Mucosa of rectum (tissue), 2 donors: ENCODE measurements at regions not wholly inside any gene's neighbourhood (a gene's known extent, or its start where the extent isn't known, plus 50 kb on each side); places are given as distances from the start of the nearest gene placed in this dataset.

Source experiments
- H3K27ac ChIP-seq, 2 donors: one replicate each; pipeline ENCODE4 v1.7.0; 2013; ENCODE audit warnings: inconsistent platforms in 2 of 2, low read depth in 2 of 2, low read length in 2 of 2
- H3K27me3 ChIP-seq, 2 donors: one replicate each; pipeline ENCODE4 v1.7.0; 2013; ENCODE audit warnings: low read length in 2 of 2; ENCODE audit not compliant: control insufficient read depth in 2 of 2, insufficient read depth in 2 of 2
- H3K36me3 ChIP-seq, 2 donors: one replicate each; pipeline ENCODE4 v1.7.0; 2013; ENCODE audit warnings: low read length in 2 of 2; ENCODE audit not compliant: control insufficient read depth in 2 of 2, insufficient read depth in 2 of 2
- H3K4me1 ChIP-seq, 2 donors: one replicate each; pipeline ENCODE4 v1.7.0; 2013; ENCODE audit warnings: low read length in 2 of 2, mild to moderate bottlenecking in 1 of 2; ENCODE audit not compliant: control insufficient read depth in 2 of 2, insufficient read depth in 2 of 2
- H3K4me3 ChIP-seq, 2 donors: one replicate each; pipeline ENCODE4 v1.7.0; 2013; ENCODE audit warnings: low read length in 2 of 2
- H3K9ac ChIP-seq, 2 donors: one replicate each; pipeline ENCODE4 v1.7.0; 2013; ENCODE audit warnings: low read length in 2 of 2, low read depth in 1 of 2, mild to moderate bottlenecking in 1 of 2
- H3K9me3 ChIP-seq, 2 donors: one replicate each; pipeline ENCODE4 v1.7.0; 2013; ENCODE audit warnings: low read length in 2 of 2; ENCODE audit not compliant: control insufficient read depth in 2 of 2
- donor health status: healthy.
- donor health status: Normal muscosa, but diverticular disease.

DNA sequence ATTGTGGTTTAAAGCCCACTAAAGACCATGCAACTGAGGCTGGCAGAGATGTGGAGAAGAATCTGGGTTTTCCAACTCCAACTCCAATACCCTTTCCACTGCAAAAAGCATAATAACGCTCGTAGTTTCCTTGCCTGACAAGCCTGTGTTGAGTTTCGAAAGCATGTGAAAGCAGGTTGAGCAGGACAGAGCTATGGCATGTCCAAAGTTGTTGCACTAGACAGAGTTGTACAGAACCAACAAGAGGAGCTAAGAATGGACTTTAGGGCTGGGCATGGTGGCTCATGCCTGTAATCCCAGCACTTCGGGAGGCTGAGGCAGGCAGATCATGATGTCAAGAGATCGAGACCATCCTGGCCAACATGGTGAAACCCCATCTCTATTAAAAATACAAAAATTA lies 572.0 kb upstream of the TBX3 start:
- H3K4me3 ChIP-seq = no peak overlapping the region
- H3K9me3 ChIP-seq = no peaks in the 10 kb centered on the region
- no peaks in the 10 kb centered on the region for H3K36me3 ChIP-seq
- H3K9ac ChIP-seq = no peak overlapping the region
- peaks cover 14 to 22% of the 10 kb centered on the region in 2 donors for H3K4me1 ChIP-seq
- no peaks in the 10 kb centered on the region for H3K27me3 ChIP-seq
- H3K27ac ChIP-seq = no peak overlapping the region

DNA sequence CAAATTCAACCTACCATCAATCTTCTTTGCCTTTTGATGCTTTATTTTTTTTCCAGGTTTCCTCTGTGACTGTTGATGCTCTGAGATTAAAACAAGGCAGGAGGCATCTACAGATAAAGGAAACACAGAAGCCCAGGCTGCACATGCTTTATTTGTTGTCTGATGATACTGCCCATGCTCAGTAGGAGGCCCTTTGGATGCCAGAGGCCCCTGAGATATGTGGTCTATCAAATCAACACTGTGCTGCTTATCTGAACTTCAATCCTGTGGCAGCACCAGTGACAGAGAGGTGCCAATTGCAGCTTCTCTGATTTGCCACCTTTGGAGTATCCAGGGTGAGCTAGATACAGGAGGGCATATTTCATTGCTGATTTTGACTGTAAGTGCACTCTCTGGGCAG lies 571.3 kb upstream of the TBX3 start:
- Histone ChIP-seq H3K9me3 (no peaks in the 10 kb centered on the region), H3K27ac (no peak overlapping the region), H3K9ac (no peak overlapping the region), H3K27me3 (no peaks in the 10 kb centered on the region), H3K36me3 (no peaks in the 10 kb centered on the region), H3K4me3 (no peak overlapping the region), H3K4me1 (peaks cover 9 to 15% of the 10 kb centered on the region in 2 donors)

DNA sequence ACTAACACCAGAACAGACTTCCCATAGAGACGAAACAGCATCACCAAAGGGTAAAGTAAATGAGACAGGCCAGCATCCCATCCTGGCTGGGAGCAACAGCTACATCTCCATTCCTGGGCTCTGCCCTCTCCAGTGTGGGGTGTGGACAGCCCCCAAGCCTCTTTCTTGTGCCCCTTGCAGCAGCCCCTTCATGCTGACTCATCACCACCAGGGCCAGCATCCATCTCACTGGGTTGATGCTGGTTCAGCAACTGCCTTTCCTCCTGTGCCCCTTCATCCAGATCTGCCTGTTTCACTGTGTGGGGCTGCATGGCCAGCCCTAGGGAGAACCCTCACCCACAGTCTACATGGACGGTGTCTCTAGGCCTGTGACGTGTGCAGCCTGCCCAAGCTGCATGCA lies 569.1 kb upstream of the TBX3 start:
- Histone ChIP-seq H3K27me3 (no peaks in the 10 kb centered on the region), H3K4me3 (no peak overlapping the region), H3K27ac (no peak overlapping the region), H3K4me1 (peaks cover 5% of the 10 kb centered on the region in 2 donors), H3K9me3 (no peaks in the 10 kb centered on the region), H3K9ac (no peak overlapping the region), H3K36me3 (no peaks in the 10 kb centered on the region)

DNA sequence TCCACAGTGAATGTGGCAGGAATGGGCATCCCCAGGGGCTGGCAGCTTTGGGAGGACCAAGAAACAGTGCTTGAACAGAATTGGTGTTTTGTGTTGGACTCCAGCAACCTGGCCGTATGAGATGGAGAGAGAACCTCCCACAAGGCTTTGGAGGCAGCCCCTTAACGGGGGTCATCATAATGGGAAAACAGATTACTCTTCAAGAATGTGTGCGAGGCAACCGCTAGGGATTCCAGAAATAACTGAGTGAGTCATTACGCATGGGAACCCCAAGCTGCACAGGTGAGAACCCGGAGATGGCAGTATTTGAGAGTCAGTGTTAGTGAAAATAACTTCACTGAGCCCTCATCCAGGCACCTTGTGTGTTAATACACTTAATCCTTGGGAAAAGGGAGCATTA lies 567.8 kb upstream of the TBX3 start:
- Histone ChIP-seq H3K36me3 (no peaks in the 10 kb centered on the region), H3K4me3 (no peak overlapping the region), H3K27me3 (no peaks in the 10 kb centered on the region), H3K9me3 (no peaks in the 10 kb centered on the region), H3K4me1 (no peaks in the 10 kb centered on the region), H3K27ac (no peak overlapping the region), H3K9ac (no peak overlapping the region)

DNA sequence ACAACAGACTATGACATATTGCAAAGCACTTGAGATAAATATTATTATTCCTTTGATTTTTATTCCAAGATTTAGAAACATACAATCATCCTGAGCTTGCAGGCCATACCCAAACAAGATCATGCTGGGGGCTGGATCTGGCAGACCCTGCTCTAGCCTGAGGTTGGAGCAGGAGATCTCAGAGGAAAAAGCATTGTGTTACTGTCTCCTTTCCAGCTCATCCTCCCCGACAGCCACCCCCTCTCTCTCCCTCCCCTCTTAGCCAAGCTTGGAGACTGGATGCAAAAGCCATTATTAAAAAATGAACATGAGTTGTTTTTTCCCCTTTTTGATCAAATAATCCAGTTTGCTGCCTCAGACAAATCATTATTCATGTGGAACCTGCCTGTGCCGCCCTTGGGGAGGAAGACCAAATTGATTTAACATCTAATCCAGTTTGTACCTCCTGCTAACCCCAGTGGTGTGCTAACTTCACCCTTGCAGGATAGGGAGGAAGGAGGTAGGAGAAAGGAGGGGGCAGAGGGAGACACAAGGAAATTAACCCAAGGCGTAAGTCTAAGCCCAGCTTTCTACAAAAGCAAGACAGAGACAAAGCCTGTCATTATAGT lies 565.8 kb upstream of the TBX3 start:
- Histone ChIP-seq H3K27ac (no peak overlapping the region), H3K4me3 (no peak overlapping the region), H3K27me3 (no peaks in the 10 kb centered on the region), H3K9me3 (no peaks in the 10 kb centered on the region), H3K36me3 (no peaks in the 10 kb centered on the region), H3K9ac (no peak overlapping the region), H3K4me1 (no peaks in the 10 kb centered on the region)

DNA sequence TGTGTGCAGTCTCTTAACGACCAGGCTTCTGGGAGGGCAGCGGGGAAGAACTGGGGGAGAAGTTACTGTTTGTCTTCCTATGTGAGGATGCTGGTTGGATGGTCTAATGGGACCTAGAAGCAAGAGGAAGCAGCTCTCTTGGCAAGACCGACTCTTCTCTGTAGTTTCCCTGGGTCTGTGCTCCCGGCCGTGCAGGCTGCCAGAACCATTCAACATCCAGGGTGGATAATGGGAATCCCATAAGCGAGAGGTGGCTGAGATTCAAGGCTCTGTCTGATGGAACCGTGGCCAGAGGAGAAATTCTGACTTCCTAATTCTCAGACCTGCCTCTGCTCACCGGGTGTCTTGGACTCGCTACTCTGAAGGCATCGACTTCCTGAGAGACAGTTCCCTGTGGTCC lies 561.0 kb upstream of the TBX3 start:
- H3K4me3 ChIP-seq = no peak overlapping the region
- H3K9me3 ChIP-seq = no peaks in the 10 kb centered on the region
- H3K9ac ChIP-seq = no peak overlapping the region
- no peak overlapping the region for H3K27ac ChIP-seq
- H3K36me3 ChIP-seq = no peaks in the 10 kb centered on the region
- H3K27me3 ChIP-seq = peaks cover 0 to 4% of the 10 kb centered on the region in 2 donors
- no peaks in the 10 kb centered on the region for H3K4me1 ChIP-seq

DNA sequence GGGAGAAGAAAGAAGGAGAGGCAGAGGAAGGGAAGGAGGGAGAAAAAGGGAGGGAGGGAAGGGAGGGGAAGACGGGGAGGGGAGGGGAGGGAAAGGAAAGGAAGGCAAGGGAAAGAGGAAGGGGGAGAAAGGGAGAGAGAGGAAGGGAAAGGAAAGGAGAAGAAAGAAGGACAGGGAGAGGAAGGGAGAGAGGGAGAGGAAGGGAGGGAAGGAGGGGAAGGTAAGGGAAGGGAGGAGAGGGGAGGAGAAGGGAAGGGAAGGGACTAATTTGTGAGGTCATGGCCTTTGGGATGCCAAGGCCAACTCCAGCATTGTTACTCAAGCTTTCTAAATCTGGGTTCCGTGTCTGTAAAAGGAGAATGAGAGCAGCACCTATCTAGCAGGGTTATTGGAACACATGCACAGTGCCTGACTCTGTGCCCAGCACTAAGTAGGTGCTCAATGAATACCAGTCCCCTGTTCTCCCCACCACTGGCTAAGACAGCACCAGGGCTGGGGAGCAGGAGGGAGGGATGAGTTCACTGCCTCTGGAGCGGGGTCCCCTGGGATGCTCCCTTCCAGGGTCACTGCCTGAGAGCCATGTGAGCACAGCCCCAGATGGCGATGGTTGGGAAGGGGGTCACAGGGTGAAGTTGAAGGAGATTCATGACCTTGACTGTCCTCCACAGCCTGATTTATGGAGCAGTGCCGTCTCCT lies 560.1 kb upstream of the TBX3 start:
- H3K27ac ChIP-seq = no peak overlapping the region
- no peak overlapping the region for H3K4me3 ChIP-seq
- peaks cover 0 to 4% of the 10 kb centered on the region in 2 donors for H3K27me3 ChIP-seq
- H3K9me3 ChIP-seq = no peaks in the 10 kb centered on the region
- H3K9ac ChIP-seq = no peak overlapping the region
- H3K36me3 ChIP-seq = no peaks in the 10 kb centered on the region
- no peaks in the 10 kb centered on the region for H3K4me1 ChIP-seq

DNA sequence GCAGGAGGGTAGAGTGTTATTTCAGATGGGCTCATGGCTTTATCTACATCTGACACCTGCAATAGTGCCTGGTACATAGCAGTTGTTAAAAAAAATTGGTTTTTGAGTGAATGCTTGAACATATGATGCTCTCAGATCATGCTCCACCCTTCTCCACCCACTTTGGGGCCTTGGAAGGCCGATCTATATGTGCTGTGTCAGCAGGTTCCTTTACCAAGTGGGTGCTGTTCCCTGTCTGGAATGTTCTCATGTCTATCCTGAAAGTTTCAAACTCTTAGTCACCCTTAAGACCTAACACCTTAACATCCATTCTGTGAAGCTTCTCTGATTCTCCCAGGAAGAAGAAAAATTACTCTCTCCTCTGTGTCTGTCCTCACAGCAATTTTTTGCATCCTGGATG lies 556.3 kb upstream of the TBX3 start:
- peaks cover 0 to 4% of the 10 kb centered on the region in 2 donors for H3K27me3 ChIP-seq
- H3K36me3 ChIP-seq = no peaks in the 10 kb centered on the region
- H3K4me1 ChIP-seq = no peaks in the 10 kb centered on the region
- H3K4me3 ChIP-seq = no peak overlapping the region
- no peak overlapping the region for H3K27ac ChIP-seq
- H3K9me3 ChIP-seq = no peaks in the 10 kb centered on the region
- H3K9ac ChIP-seq = no peak overlapping the region

DNA sequence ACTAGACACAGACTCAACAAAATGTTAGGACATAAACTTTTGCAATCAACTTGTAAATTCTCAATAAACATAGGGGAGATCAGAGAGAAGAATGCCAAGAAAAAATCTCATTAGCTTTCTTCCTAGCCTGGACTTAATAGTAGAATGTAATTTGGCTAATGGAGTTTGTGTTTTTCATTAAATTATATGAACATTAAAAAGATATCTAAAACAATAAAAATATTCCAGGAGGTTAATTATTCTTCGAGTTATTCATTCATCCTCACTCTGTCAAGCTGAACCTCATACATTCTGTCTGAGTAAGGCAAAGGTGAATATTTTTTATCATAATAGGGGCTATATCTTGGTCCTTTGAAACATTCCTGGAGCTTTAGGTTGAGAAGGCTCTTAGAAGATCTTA lies 551.9 kb upstream of the TBX3 start:
- H3K4me3 ChIP-seq = no peak overlapping the region
- H3K9me3 ChIP-seq = no peaks in the 10 kb centered on the region
- no peaks in the 10 kb centered on the region for H3K27me3 ChIP-seq

DNA sequence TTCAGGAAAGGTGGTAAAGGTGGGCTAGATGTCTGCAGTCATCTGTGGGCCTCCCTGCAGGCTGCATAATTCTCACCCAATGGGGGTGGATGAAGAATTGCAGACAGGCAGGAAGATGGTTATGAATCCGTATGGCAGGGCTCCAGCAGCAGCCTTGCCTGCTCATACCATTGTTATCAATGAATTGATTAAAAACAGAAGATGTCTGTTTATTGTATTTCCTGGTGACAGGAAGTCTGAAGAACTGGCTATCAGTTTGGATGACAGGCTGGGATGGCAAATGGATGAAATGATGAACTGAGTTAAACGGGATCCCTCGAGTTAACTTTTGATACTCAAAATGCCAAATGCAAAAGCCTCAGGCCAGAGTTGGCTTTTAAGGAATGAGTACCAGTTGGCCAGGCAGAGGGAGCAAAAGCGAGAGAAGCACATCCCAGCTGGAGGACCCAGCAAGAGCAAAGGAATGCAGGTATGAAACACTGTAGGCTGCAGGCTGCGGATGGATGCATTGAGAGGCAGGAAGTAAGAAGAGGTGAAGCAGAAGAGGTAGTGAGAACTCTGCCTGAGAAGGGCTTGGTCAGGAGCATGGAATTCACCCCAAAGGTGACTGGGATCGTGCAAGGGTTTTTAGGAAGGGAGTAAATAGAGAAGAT lies 550.0 kb upstream of the TBX3 start:
- H3K27me3 ChIP-seq = no peaks in the 10 kb centered on the region
- H3K4me3 ChIP-seq = no peak overlapping the region
- H3K9ac ChIP-seq = no peak overlapping the region

More for the DNA sequence above, 551.9 kb upstream of the TBX3 start:
- Histone ChIP-seq H3K27ac (no peak overlapping the region), H3K9ac (no peak overlapping the region), H3K36me3 (no peaks in the 10 kb centered on the region), H3K4me1 (no peaks in the 10 kb centered on the region)

More for the DNA sequence above, 550.0 kb upstream of the TBX3 start:
- Histone ChIP-seq H3K9me3 (no peaks in the 10 kb centered on the region), H3K27ac (no peak overlapping the region), H3K4me1 (no peaks in the 10 kb centered on the region), H3K36me3 (no peaks in the 10 kb centered on the region)
